IPS-20b (cell line): ENCODE measurements at regions not wholly inside any gene's neighbourhood (a gene's known extent, or its start where the extent isn't known, plus 50 kb on each side); places are given as distances from the start of the nearest gene placed in this dataset.
A peak's percentile ranks its signal among the peaks of the same experiment; 100 is the strongest.

Experiments
- H3K27ac ChIP-seq: one replicate; pipeline ENCODE4 v1.5.1; 2013; ENCODE audit warnings: low read length
- H3K27me3 ChIP-seq: 2 replicates; pipeline ENCODE4 v1.6.1; 2013; ENCODE audit warnings: mild to moderate bottlenecking, low read length, inconsistent platforms; ENCODE audit not compliant: insufficient read depth
- H3K36me3 ChIP-seq: 2 replicates; pipeline ENCODE4 v1.6.1; 2013; ENCODE audit warnings: low read depth, mild to moderate bottlenecking, inconsistent platforms, low read length, moderate library complexity; ENCODE audit not compliant: insufficient read depth
- H3K4me1 ChIP-seq: 2 replicates; pipeline ENCODE4 v1.6.1; 2013; ENCODE audit warnings: mild to moderate bottlenecking, control low read depth, inconsistent platforms, low read length, moderate library complexity; ENCODE audit not compliant: insufficient read depth
- H3K4me3 ChIP-seq: 2 replicates; pipeline ENCODE4 v1.5.1; 2013; ENCODE audit warnings: mild to moderate bottlenecking, low read length, inconsistent platforms
- H3K9ac ChIP-seq: 2 replicates; pipeline ENCODE4 v1.6.1; 2013; ENCODE audit warnings: low read depth, mild to moderate bottlenecking, inconsistent platforms, low read length, moderate library complexity
- H3K9me3 ChIP-seq: 2 replicates; pipeline ENCODE4 v1.6.1; 2013; ENCODE audit warnings: mild to moderate bottlenecking, low read depth, low read length, inconsistent platforms; ENCODE audit not compliant: insufficient read depth

DNA sequence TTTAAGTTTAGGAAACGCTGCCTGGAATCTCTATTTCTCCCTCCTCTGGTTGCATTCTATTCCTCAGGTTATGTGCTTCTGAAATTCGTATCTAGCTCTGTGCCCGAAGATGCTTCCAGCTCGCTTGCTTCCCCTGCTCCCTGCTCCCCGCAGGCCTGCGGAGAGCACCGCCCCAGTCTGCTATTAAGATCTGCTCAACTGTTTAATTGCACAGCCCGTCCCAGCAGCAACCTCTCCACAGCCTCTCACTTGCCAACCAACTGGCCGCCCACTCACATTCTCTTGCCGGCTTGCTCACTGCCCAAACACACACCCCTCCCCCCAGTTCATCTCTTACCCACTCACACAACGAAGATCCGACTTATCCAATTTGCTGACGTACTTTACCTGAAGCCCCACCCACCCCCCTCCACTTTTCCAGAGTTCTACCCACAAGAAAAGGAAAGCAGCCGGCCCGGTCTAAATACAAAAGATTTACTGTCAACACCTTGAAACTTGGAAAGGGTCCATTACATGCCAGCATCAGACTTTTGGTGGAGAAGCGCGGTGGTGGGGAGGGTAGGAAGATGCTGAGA lies 167.3 kb upstream of the KLF14 start:
- peak overlapping the region; percentile 17 for H3K27ac ChIP-seq
- no peaks in the 10 kb centered on the region for H3K36me3 ChIP-seq
- H3K4me3 ChIP-seq: no peak overlapping the region

DNA sequence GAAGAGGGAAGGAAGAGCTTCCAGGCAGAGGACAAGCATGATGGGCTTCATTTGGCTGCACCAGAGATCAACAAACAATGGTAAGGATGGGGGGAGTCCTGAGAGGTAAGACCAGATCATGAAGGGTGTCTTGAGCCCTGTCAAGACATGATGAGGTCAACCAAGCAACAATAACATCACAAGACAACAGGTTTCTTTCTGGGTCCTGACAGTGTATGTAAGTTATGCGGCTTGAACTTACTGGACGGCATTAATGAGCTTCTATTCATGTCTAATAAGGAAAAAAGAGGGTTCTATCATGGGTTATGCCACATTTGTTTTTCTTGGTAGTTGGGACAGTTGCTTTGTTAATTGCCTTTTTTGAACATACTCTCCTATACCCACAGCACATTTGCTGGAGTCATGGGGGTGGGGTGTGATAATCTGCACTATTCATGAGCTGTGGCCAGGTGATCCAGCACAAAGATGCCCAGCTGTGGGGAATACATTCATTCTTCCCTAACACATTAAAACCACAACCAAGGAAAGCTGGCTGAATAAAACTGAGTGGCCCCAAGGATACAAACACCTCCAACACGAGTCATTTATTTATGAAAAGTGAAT lies 168.8 kb upstream of the KLF14 start:
- no peaks in the 10 kb centered on the region for H3K9me3 ChIP-seq

More for the DNA sequence above, 167.3 kb upstream of the KLF14 start:
- Histone ChIP-seq H3K4me1 (peaks cover 37% of the 10 kb centered on the region), H3K27me3 (no peaks in the 10 kb centered on the region), H3K9ac (no peak overlapping the region), H3K9me3 (no peaks in the 10 kb centered on the region)

GRCh38 chr7:130903358-130903974 lies 169.5 kb upstream of the KLF14 start:
- Histone ChIP-seq H3K27me3 (no peaks in the 10 kb centered on the region), H3K9me3 (no peaks in the 10 kb centered on the region), H3K27ac (no peak overlapping the region), H3K36me3 (no peaks in the 10 kb centered on the region), H3K4me3 (no peak overlapping the region), H3K9ac (no peak overlapping the region), H3K4me1 (peaks cover 33% of the 10 kb centered on the region)

More for the DNA sequence above, 168.8 kb upstream of the KLF14 start:
- Histone ChIP-seq H3K4me3 (no peak overlapping the region), H3K36me3 (no peaks in the 10 kb centered on the region), H3K27me3 (no peaks in the 10 kb centered on the region), H3K27ac (no peak overlapping the region), H3K4me1 (peaks cover 33% of the 10 kb centered on the region), H3K9ac (no peak overlapping the region)

GRCh38 chr7:130904031-130904757 lies 170.2 kb upstream of the KLF14 start:
- Histone ChIP-seq H3K4me1 (peaks cover 35% of the 10 kb centered on the region), H3K9ac (no peak overlapping the region), H3K4me3 (no peak overlapping the region), H3K27ac (peak overlapping the region; percentile 73), H3K9me3 (no peaks in the 10 kb centered on the region), H3K27me3 (no peaks in the 10 kb centered on the region), H3K36me3 (no peaks in the 10 kb centered on the region)

GRCh38 chr7:130904792-130905191 lies 170.8 kb upstream of the KLF14 start:
- Histone ChIP-seq H3K27ac (no peak overlapping the region), H3K36me3 (no peaks in the 10 kb centered on the region), H3K9me3 (no peaks in the 10 kb centered on the region), H3K4me1 (peaks cover 40% of the 10 kb centered on the region), H3K27me3 (no peaks in the 10 kb centered on the region), H3K9ac (no peak overlapping the region), H3K4me3 (no peak overlapping the region)

- no peak overlapping the region for H3K9ac ChIP-seq
- H3K4me1 ChIP-seq: peaks cover 46% of the 10 kb centered on the region
- H3K9me3 ChIP-seq: no peaks in the 10 kb centered on the region
- H3K36me3 ChIP-seq: no peaks in the 10 kb centered on the region
- H3K27me3 ChIP-seq: no peaks in the 10 kb centered on the region
- H3K27ac ChIP-seq: no peak overlapping the region
- no peak overlapping the region for H3K4me3 ChIP-seq
Observed at GRCh38 chr7:130906575-130906974, 172.6 kb upstream of the KLF14 start.

- no peaks in the 10 kb centered on the region for H3K27me3 ChIP-seq
- H3K27ac ChIP-seq: no peak overlapping the region
- H3K4me1 ChIP-seq: peaks cover 55% of the 10 kb centered on the region
- no peaks in the 10 kb centered on the region for H3K36me3 ChIP-seq
- no peak overlapping the region for H3K9ac ChIP-seq
- H3K4me3 ChIP-seq: no peak overlapping the region
- H3K9me3 ChIP-seq: no peaks in the 10 kb centered on the region
Observed at GRCh38 chr7:130907439-130907838, 173.4 kb upstream of the KLF14 start.

- Histone ChIP-seq H3K4me3 (no peak overlapping the region), H3K27ac (no peak overlapping the region), H3K4me1 (peaks cover 56% of the 10 kb centered on the region), H3K9ac (no peak overlapping the region), H3K9me3 (no peaks in the 10 kb centered on the region), H3K27me3 (no peaks in the 10 kb centered on the region), H3K36me3 (no peaks in the 10 kb centered on the region)
Observed at GRCh38 chr7:130908345-130909160, 174.5 kb upstream of the KLF14 start.

GRCh38 chr7:130909161-130909836 lies 175.3 kb upstream of the KLF14 start:
- Histone ChIP-seq H3K9me3 (no peaks in the 10 kb centered on the region), H3K27me3 (no peaks in the 10 kb centered on the region), H3K9ac (no peak overlapping the region), H3K4me3 (no peak overlapping the region), H3K27ac (no peak overlapping the region), H3K36me3 (no peaks in the 10 kb centered on the region), H3K4me1 (peaks cover 55% of the 10 kb centered on the region)

DNA sequence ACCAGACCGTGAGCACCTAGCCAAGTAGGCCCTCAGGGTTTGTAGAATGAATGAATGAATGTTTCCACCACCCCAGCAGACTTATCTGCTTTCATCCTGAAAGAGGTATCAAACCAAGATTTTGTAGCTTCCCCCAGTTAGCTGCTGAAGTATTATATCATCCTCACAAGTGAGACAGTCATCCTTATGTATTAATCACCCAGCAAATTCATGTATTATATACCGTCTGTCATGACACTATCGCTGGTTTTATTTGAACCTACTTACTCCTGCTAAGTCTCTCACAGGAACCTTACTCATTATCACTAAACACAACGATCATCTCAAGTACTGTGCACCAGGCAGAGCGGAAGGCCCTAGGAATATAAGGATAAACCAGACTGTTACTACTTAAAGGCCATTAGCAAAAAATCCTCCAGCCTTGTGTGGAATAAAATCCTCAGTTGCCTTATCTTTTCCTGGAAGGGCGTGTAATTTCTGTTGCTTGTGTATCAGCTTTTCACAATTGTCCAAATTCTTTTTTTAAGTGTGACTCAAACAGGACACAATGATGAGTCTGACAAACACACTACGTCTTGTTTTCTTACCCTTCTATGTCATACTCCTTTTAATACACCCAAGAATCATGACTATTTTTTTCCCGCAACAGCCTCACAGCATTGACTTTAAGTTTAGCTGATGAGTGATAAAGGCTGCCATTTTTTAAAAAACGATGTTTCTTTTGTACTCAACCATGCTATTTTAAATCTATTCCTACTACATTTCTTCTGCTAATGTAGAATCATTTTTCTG lies 176.1 kb upstream of the KLF14 start:
- H3K4me1 ChIP-seq: peaks cover 52% of the 10 kb centered on the region
- H3K9ac ChIP-seq: peak overlapping the region; percentile 66
- no peaks in the 10 kb centered on the region for H3K27me3 ChIP-seq
- H3K36me3 ChIP-seq: no peaks in the 10 kb centered on the region
- peak overlapping the region; percentile 57 for H3K27ac ChIP-seq
- no peaks in the 10 kb centered on the region for H3K9me3 ChIP-seq
- H3K4me3 ChIP-seq: peak overlapping the region; percentile 46; the same call in 1 of the 2 replicates
